Body of pancreas (tissue), 4 donors: ENCODE measurements at regions not wholly inside any gene's neighbourhood (a gene's known extent, or its start where the extent isn't known, plus 50 kb on each side); places are given as distances from the start of the nearest gene placed in this dataset.

Experiments used
- POLR2A ChIP-seq, 3 donors: fragments of 450-650 bp; IDR thresholded peaks; one replicate each; pipeline ENCODE4 v1.6.1; 2016; ENCODE audit warnings: antibody characterized with exemption in 3 of 3, mild to moderate bottlenecking in 2 of 3
- TF ChIP-seq, protein P1 (sequence below), 7 experiments: fragments of 450-650 bp in 4 of 7; fragments of 200-600 bp in 3 of 7; sonication (generic) in 3 of 7; IDR thresholded peaks; one replicate each; pipeline ENCODE4 v1.5.1; 2016 to 2019; ENCODE audit warnings: antibody characterized with exemption in 7 of 7

DNA sequence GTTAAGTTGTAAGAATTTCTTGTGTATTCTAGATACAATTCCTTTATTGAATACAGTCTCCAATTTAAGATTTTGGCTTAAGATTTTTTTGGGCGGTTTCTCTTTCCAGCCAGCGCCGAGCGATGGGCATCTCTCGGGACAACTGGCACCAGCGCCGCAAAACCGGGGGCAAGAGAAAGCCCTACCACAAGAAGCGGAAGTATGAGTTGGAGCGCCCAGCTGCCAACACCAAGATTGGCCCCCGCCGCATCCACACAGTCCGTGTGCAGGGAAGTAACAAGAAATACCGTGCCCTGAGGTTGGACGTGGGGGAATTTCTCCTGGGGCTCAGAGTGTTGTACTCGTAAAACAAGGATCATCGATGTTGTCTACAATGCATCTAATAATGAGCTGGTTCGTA lies 278.7 kb upstream of the TARS1 start:
- TF ChIP-seq, protein P1, sequence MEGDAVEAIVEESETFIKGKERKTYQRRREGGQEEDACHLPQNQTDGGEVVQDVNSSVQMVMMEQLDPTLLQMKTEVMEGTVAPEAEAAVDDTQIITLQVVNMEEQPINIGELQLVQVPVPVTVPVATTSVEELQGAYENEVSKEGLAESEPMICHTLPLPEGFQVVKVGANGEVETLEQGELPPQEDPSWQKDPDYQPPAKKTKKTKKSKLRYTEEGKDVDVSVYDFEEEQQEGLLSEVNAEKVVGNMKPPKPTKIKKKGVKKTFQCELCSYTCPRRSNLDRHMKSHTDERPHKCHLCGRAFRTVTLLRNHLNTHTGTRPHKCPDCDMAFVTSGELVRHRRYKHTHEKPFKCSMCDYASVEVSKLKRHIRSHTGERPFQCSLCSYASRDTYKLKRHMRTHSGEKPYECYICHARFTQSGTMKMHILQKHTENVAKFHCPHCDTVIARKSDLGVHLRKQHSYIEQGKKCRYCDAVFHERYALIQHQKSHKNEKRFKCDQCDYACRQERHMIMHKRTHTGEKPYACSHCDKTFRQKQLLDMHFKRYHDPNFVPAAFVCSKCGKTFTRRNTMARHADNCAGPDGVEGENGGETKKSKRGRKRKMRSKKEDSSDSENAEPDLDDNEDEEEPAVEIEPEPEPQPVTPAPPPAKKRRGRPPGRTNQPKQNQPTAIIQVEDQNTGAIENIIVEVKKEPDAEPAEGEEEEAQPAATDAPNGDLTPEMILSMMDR (IDR thresholded peaks at IDR 0.05): no peak
- no peak for TF ChIP-seq POLR2A (IDR thresholded peaks at IDR 0.05)
